Rectal smooth muscle tissue (tissue), 1 donor: ENCODE measurements at regions not wholly inside any gene's neighbourhood (a gene's known extent, or its start where the extent isn't known, plus 50 kb on each side); places are given as distances from the start of the nearest gene placed in this dataset.

Experiments used
- H3K27ac ChIP-seq: one replicate; pipeline ENCODE4 v1.7.0; 2013; ENCODE audit warnings: low read depth, low read length, inconsistent platforms
- H3K27me3 ChIP-seq: one replicate; pipeline ENCODE4 v1.7.0; 2013; ENCODE audit warnings: low read length; ENCODE audit not compliant: control insufficient read depth, insufficient read depth
- H3K36me3 ChIP-seq: one replicate; pipeline ENCODE4 v1.7.0; 2013; ENCODE audit warnings: low read length; ENCODE audit not compliant: control insufficient read depth, insufficient read depth
- H3K4me1 ChIP-seq: one replicate; pipeline ENCODE4 v1.7.0; 2013; ENCODE audit warnings: low read length; ENCODE audit not compliant: control insufficient read depth, insufficient read depth
- H3K4me3 ChIP-seq: one replicate; pipeline ENCODE4 v1.7.0; 2013; ENCODE audit warnings: low read length
- H3K9ac ChIP-seq: one replicate; pipeline ENCODE4 v1.7.0; 2013; ENCODE audit warnings: low read length

GRCh38 chr5:86011937-86012336 lies 605.8 kb upstream of the COX7C start:
- no peak overlapping the region for H3K4me3 ChIP-seq
- no peak overlapping the region for H3K27ac ChIP-seq
- no peaks in the 10 kb centered on the region for H3K4me1 ChIP-seq
- H3K9ac ChIP-seq: no peak overlapping the region
- H3K27me3 ChIP-seq: no peaks in the 10 kb centered on the region
- no peaks in the 10 kb centered on the region for H3K36me3 ChIP-seq

- H3K27ac ChIP-seq: no peak overlapping the region
- no peaks in the 10 kb centered on the region for H3K27me3 ChIP-seq
- no peak overlapping the region for H3K9ac ChIP-seq
- H3K36me3 ChIP-seq: no peaks in the 10 kb centered on the region
- no peak overlapping the region for H3K4me3 ChIP-seq
- no peaks in the 10 kb centered on the region for H3K4me1 ChIP-seq
These were observed 588.4 kb upstream of the COX7C start for GRCh38 chr5:86029308-86029707.

- no peaks in the 10 kb centered on the region for H3K36me3 ChIP-seq
- no peaks in the 10 kb centered on the region for H3K4me1 ChIP-seq
- H3K27ac ChIP-seq: no peak overlapping the region
- H3K4me3 ChIP-seq: no peak overlapping the region
- no peak overlapping the region for H3K9ac ChIP-seq
- H3K27me3 ChIP-seq: no peaks in the 10 kb centered on the region
These were observed 587.0 kb upstream of the COX7C start for GRCh38 chr5:86030753-86031152.

DNA sequence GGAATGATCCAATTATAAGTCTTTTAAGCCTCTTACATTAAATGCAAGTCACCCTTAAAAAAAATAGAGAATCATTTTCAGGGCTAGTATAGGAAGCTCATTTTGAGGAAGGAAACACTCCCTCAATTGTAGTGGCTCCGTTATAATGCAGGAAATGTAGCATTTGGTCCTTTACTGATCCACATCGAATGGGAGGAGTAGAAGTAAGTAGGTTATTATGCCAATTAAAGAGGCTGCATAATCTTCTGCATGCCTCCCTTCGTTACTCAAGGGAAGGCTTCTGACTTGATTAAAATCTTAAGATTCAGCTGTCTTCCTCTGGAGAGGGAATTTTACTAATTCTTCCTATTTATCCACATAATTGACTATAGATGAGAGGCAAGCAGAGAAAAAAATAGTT lies 579.2 kb upstream of the COX7C start:
- H3K9ac ChIP-seq: no peak overlapping the region
- H3K36me3 ChIP-seq: no peaks in the 10 kb centered on the region
- no peak overlapping the region for H3K4me3 ChIP-seq
- no peaks in the 10 kb centered on the region for H3K27me3 ChIP-seq
- no peaks in the 10 kb centered on the region for H3K4me1 ChIP-seq
- no peak overlapping the region for H3K27ac ChIP-seq

DNA sequence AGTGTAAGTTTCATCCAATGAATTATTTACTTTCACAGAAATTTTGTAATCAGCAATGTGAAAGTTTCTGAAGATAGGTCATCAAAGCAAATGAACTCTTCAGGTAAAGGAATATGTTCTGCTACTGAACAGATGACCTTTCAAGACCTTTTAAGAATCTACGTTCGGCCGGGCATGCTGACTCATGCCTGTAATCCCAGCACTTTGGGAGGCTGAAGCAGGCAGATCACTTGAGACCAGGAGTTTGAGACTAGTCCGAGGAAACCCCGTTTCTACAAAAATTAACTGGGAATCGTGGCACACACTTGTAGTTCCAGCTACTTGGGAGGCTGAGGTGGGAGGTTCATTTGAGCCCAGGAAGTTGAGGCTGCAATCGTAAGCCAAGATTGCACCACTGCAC lies 578.4 kb upstream of the COX7C start:
- no peaks in the 10 kb centered on the region for H3K36me3 ChIP-seq
- H3K9ac ChIP-seq: no peak overlapping the region
- no peaks in the 10 kb centered on the region for H3K27me3 ChIP-seq
- no peak overlapping the region for H3K27ac ChIP-seq
- H3K4me1 ChIP-seq: no peaks in the 10 kb centered on the region
- no peak overlapping the region for H3K4me3 ChIP-seq

DNA sequence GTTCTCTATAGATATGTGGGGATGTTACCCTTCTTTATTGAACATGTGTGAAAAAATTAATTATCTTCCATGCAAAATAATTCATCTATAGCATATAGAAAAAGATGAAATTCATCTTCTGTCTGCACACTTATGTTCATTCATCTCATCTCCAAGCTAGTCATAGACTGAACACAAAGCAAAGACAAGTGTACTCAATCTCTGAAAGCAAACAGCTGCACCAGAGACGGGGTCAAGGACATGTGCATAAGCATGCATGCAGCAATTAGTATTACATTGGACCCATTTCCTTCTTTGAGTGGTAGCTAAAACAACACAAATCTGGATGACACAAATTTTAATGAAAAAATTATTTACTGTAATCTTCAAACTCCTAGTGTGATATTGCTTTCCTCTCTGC lies 547.0 kb upstream of the COX7C start:
- Histone ChIP-seq H3K27me3 (no peaks in the 10 kb centered on the region), H3K4me3 (no peak overlapping the region), H3K9ac (no peak overlapping the region), H3K27ac (no peak overlapping the region), H3K36me3 (no peaks in the 10 kb centered on the region), H3K4me1 (no peaks in the 10 kb centered on the region)

- no peak overlapping the region for H3K27ac ChIP-seq
- no peak overlapping the region for H3K9ac ChIP-seq
- H3K4me3 ChIP-seq: no peak overlapping the region
- H3K27me3 ChIP-seq: no peaks in the 10 kb centered on the region
- H3K36me3 ChIP-seq: no peaks in the 10 kb centered on the region
- H3K4me1 ChIP-seq: no peaks in the 10 kb centered on the region
These were observed 543.4 kb upstream of the COX7C start for GRCh38 chr5:86074297-86074696.

DNA sequence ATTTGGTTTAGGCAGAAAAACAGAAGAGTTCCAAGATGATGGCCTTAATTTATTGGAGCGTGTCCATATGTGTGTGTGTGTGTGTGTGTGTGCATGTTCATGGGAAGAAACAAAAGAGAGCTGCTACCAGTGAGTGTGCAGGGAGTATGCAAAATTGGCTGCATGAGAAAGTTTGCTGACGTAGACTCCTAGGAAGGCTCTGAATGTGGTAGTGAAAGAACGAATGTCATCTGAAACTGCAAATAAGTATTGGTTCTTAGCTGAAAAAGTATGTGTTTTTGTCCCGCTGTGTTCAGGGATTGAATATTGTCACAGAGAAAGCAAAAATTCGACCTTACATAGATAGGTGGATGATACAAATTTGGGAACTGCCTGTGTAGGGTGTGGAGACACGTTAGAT lies 542.6 kb upstream of the COX7C start:
- H3K4me3 ChIP-seq: no peak overlapping the region
- no peaks in the 10 kb centered on the region for H3K36me3 ChIP-seq
- H3K27me3 ChIP-seq: no peaks in the 10 kb centered on the region
- no peak overlapping the region for H3K9ac ChIP-seq
- no peaks in the 10 kb centered on the region for H3K4me1 ChIP-seq
- no peak overlapping the region for H3K27ac ChIP-seq

GRCh38 chr5:86095092-86095491 lies 522.6 kb upstream of the COX7C start:
- peaks cover 4% of the 10 kb centered on the region for H3K4me1 ChIP-seq
- no peaks in the 10 kb centered on the region for H3K36me3 ChIP-seq
- H3K9ac ChIP-seq: no peak overlapping the region
- no peaks in the 10 kb centered on the region for H3K27me3 ChIP-seq
- H3K27ac ChIP-seq: no peak overlapping the region
- H3K4me3 ChIP-seq: no peak overlapping the region

DNA sequence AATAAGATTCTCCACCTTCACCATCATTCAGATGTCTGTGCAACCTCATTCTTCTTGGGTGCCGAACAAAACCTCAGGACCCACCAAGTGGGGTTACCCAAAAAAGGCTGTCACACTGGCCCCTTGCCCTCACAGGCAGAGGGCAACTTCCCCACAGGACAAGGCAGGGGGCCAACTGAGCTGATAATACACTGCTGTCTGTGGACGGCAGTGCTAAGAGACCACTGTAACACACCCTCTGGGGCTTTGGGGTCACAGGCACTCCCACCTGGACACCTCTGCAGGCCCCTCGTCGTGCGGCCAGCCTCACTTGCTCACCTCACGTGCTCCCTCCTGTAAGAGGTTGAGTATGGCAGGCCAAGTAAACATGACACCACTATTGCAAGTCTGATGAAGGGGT lies 515.8 kb upstream of the COX7C start:
- no peaks in the 10 kb centered on the region for H3K36me3 ChIP-seq
- no peaks in the 10 kb centered on the region for H3K4me1 ChIP-seq
- H3K4me3 ChIP-seq: no peak overlapping the region
- H3K27me3 ChIP-seq: no peaks in the 10 kb centered on the region
- no peak overlapping the region for H3K9ac ChIP-seq
- H3K27ac ChIP-seq: no peak overlapping the region

DNA sequence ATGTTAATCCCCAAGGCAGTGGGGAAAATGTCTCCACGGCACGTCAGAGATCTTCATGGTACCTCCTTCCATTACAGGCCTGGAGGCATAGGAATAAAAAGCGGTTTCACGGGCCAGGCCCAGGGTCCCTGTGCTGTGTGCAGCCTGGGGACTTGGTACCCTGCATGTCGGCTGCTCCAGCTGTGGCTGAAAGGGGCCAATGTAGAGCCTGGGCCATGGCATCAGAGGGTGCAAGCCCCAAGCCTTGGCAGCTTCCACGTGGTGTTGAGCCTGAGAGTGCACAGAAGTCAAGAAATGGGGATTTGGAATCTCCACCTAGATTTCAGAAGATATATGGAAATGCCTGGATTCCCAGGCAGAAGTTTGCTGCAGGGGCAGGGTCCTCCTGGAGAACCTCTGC lies 508.9 kb upstream of the COX7C start:
- Histone ChIP-seq H3K4me1 (no peaks in the 10 kb centered on the region), H3K27ac (no peak overlapping the region), H3K27me3 (no peaks in the 10 kb centered on the region), H3K4me3 (no peak overlapping the region), H3K9ac (no peak overlapping the region), H3K36me3 (no peaks in the 10 kb centered on the region)

DNA sequence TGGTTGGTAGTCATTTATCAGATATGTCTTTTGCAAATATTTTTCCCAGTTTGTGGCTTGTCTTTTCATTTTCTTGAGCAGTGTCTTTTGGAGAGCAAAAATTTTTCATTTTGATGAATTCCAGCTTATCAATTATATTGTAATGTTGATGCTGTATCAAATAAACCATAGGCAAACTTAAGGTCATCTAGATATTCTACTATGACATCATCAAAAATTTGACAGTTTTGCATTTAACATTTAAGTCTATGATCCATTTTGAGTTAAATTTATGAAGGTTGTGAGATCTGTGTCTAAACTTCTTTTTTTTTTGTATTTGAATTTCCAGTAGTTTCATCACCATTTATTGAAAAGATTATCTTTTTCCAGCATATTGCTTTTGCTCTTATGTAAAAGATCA lies 505.5 kb upstream of the COX7C start:
- H3K4me3 ChIP-seq: no peak overlapping the region
- no peaks in the 10 kb centered on the region for H3K36me3 ChIP-seq
- H3K27me3 ChIP-seq: no peaks in the 10 kb centered on the region
- no peaks in the 10 kb centered on the region for H3K4me1 ChIP-seq
- H3K27ac ChIP-seq: no peak overlapping the region
- no peak overlapping the region for H3K9ac ChIP-seq

GRCh38 chr5:86115164-86115563 lies 502.6 kb upstream of the COX7C start:
- no peaks in the 10 kb centered on the region for H3K4me1 ChIP-seq
- no peak overlapping the region for H3K27ac ChIP-seq

GRCh38 chr5:86118542-86118941 lies 499.2 kb upstream of the COX7C start:
- Histone ChIP-seq H3K9ac (no peak overlapping the region), H3K4me3 (no peak overlapping the region), H3K27me3 (no peaks in the 10 kb centered on the region), H3K4me1 (no peaks in the 10 kb centered on the region), H3K27ac (no peak overlapping the region), H3K36me3 (no peaks in the 10 kb centered on the region)

More at GRCh38 chr5:86115164-86115563, 502.6 kb upstream of the COX7C start:
- Histone ChIP-seq H3K36me3 (no peaks in the 10 kb centered on the region), H3K9ac (no peak overlapping the region), H3K4me3 (no peak overlapping the region), H3K27me3 (no peaks in the 10 kb centered on the region)
